GM10266 (cell line): ENCODE measurements at regions not wholly inside any gene's neighbourhood (a gene's known extent, or its start where the extent isn't known, plus 50 kb on each side); places are given as distances from the start of the nearest gene placed in this dataset.

Experiments used
- DNase-seq: peaks from one replicate; pipeline ENCODE4 v3.0.0; 2012; ENCODE audit errors: extremely low spot score
- TF ChIP-seq, protein P1 (sequence below): IDR thresholded peaks from 2 replicates; pipeline ENCODE4 v1.5.1; 2012; ENCODE audit warnings: mild to moderate bottlenecking, low read depth; ENCODE audit not compliant: control insufficient read depth, insufficient read depth; ENCODE audit errors: missing control alignments

DNA sequence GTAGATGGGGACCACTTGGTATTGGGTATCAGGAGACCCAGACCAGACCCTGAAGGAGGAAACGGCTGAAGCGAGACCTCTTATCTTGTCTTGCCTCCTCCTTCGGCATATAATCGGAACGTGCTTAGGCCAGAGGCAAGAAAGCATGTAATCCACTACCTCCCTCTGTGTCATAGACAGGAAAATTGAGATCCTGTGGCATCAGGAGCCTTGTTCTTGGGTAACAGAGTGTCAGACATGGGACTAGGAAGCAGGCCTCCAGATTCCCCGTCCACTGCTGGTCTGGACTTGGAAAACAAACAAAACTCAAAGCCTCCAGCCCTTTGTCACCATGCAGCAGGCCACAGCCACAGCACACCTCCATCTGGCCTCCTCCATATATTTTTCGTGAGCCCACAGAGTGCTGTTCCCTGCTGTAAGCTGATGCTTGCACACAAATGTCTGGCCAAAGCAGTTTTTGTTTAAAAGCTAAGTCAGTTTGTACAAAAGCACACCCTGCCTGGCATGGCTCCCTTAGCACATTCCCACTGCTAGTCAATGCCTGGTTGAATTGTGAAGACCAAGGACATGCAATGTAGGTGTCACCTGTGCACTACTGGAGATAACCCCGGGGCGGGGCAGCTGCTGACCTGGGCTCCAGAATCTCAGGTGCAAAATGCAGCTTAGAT, 510.9 kb downstream of the RPS24 start:
- TF ChIP-seq, protein P1, sequence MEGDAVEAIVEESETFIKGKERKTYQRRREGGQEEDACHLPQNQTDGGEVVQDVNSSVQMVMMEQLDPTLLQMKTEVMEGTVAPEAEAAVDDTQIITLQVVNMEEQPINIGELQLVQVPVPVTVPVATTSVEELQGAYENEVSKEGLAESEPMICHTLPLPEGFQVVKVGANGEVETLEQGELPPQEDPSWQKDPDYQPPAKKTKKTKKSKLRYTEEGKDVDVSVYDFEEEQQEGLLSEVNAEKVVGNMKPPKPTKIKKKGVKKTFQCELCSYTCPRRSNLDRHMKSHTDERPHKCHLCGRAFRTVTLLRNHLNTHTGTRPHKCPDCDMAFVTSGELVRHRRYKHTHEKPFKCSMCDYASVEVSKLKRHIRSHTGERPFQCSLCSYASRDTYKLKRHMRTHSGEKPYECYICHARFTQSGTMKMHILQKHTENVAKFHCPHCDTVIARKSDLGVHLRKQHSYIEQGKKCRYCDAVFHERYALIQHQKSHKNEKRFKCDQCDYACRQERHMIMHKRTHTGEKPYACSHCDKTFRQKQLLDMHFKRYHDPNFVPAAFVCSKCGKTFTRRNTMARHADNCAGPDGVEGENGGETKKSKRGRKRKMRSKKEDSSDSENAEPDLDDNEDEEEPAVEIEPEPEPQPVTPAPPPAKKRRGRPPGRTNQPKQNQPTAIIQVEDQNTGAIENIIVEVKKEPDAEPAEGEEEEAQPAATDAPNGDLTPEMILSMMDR = no peak
- DNase-seq = no peak

DNA sequence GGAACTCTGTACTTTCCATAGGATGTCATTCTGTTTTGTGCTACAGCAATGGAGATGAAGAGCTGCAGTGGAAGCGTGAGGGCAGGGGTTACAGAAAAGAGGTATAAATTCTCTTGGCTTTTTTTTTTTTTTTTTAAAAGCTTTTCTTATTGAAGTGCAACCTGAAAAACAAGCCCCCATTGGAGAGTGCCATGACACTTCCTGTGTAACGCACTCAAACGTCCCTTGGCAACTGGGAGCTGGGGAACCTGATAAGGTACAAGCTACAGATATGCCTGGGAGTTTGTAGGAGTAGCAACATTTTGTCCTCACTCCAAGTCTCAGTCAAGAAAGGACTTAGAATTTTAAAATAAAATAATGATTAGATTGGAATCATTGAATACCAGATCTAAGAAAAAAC, 512.1 kb downstream of the RPS24 start:
- DNase-seq = no peak
- TF ChIP-seq, protein P1 = no peak

DNA sequence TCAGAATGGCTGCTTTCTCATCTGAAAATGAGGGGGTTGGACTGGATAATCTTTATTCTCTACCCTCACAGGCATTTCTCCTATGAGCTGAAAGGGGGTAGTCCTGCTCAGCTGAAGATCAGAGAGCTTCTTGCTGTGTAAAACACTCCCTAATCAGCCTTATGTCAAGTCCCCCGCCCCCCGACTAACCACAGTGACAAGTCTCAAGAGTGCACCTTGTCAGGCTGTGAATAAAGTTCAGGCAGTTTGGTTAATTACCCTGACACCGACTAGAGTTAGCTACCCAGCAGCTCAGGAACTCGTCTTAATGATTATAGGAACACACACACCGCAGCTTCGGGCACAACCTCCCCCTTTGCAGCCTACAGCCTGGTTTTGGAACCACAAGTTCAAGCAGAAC, 513.7 kb downstream of the RPS24 start:
- TF ChIP-seq, protein P1 = no peak
- no peak for DNase-seq

DNA sequence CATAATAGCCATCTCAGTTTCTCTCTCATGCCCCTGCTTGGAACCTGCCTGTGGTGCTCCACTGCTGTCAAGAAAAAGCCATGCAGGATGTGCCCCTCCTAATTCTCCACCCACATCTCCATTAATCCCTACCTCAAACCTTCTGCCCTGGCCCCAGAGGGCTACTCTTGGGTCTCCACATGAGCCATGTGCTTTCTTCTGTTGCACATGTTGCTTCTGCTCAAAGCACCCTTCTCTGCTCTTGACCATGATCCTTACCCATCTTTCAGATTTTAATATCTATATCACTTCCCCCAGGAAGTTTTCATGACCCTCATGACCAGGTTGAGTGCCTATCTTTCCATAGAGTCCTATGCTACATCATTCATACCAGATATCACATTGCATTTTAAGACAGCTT, 514.2 kb downstream of the RPS24 start:
- TF ChIP-seq, protein P1 = no peak

DNA sequence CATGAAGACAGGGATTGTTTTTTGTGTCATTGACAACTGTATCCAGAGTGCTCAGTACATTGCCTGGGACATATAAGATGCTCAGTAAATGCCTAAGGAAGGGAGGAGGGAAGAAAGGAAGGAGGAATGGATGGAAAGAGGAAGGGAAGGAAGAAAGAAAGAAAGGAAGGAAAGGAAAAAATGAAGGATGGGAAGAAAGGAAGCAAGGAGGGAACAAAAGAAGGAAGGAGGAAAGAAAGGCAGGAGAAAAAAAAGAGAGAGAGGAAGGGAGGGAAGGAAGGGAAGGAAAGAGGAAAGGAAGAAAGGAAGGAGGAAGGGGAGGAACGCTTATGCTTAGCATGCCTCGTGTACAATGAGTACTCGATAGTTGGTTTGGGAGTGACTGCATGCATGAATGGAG, 514.7 kb downstream of the RPS24 start:
- no peak for DNase-seq
- TF ChIP-seq, protein P1 = no peak

More for the DNA sequence above, 514.2 kb downstream of the RPS24 start:
- DNase-seq = no peak

DNA sequence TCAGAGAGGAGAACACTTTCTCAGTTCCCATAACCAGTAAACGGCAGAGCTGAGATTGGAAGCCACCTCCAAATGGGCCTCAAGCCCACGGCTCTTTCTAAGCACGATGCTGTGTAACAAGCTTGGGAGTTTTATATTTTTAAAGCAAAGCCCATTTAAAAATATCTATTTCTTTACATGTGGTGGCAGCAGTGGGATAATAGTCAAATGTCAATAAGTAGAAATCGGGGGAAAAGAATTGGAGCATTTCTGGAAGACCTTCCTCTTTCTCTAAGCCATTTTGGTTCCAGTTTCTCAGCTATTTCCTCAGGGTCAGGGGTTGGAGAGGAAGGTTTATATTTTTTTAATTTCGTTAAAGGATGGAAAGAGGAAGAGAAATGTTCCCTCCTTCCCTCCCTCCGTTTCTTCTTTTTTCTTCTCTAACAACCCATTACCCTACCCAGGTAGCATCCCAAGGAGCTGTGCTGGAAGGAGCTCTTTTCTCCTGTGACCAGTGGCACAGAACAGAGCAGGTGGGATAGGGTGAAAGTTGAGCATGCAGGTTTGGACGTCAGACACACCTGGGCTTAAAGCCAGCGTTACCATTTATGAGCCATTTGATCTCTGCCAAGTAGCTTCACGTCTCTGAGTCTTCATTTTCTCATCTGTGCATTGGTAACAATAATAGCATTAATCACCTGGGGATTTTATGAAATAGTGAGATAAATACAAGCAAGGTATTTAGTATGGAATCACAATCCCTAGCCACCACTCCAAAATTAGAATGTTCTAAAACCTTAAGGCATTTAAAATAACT, 515.7 kb downstream of the RPS24 start:
- TF ChIP-seq, protein P1 = no peak
- DNase-seq = no peak

DNA sequence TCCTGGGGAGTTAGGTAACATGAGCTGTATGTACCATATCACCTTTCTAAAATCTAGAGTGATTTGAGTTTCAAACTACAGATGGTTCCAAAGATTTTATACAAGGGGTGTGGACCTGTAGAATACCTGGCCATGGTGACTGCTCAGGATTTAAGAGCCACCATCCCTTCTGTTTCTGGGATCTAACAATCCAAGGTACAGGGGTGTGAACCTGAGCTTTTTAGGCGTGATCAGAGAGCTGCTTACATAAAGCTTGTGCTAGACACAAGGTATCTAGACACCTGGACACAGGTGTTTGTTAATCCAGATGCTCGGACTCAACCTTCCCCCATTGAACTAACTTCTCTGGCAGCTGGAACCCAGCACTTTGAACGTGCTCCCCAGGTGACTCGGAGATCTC, 516.4 kb downstream of the RPS24 start:
- no peak for DNase-seq
- TF ChIP-seq, protein P1 = no peak
